ENCODE measurements at regions not wholly inside any gene's neighbourhood (a gene's known extent, or its start where the extent isn't known, plus 50 kb on each side); places are given as distances from the start of the nearest gene placed in this dataset.

GRCh38 chr17:17417718-17418181 lies 59.0 kb upstream of the MED9 start:
- no peak for DNase-seq (ENCODE audit: low spot score)

GRCh38 chr17:17419166-17419565 lies 57.6 kb upstream of the MED9 start:
- no peak for DNase-seq (ENCODE audit: low spot score)

GRCh38 chr17:17419631-17420030 lies 57.2 kb upstream of the MED9 start:
- DNase-seq (ENCODE audit: low spot score) = no peak

GRCh38 chr17:17420082-17420481 lies 56.7 kb upstream of the MED9 start:
- no peak for DNase-seq (ENCODE audit: low spot score)

GRCh38 chr17:17420561-17421269 lies 56.1 kb upstream of the MED9 start:
- no peak for DNase-seq (ENCODE audit: low spot score)

- DNase-seq (ENCODE audit: low spot score) = no peak
Measured at GRCh38 chr17:17421346-17422216, 55.2 kb upstream of the MED9 start.

GRCh38 chr17:17422217-17422610 lies 54.6 kb upstream of the MED9 start:
- DNase-seq (ENCODE audit: low spot score) = no peak

GRCh38 chr17:17422641-17423040 lies 54.2 kb upstream of the MED9 start:
- DNase-seq (ENCODE audit: low spot score) = no peak

GRCh38 chr17:17423656-17424055 lies 53.1 kb upstream of the MED9 start:
- no peak for DNase-seq (ENCODE audit: low spot score)

- DNase-seq (ENCODE audit: low spot score) = no peak
Measured at GRCh38 chr17:17424552-17424951, 52.2 kb upstream of the MED9 start.

GRCh38 chr17:17425005-17425404 lies 51.8 kb upstream of the MED9 start:
- DNase-seq (ENCODE audit: low spot score) = no peak

- DNase-seq (ENCODE audit: low spot score) = no peak
Measured at GRCh38 chr17:17425591-17425990, 51.2 kb upstream of the MED9 start.

GRCh38 chr17:17426184-17426583 lies 50.6 kb upstream of the MED9 start:
- no peak for DNase-seq (ENCODE audit: low spot score)

Data from NAMALWA (cell line).